ENCODE measurements at regions not wholly inside any gene's neighbourhood (a gene's known extent, or its start where the extent isn't known, plus 50 kb on each side); places are given as distances from the start of the nearest gene placed in this dataset.

- no peak for TF ChIP-seq CTCF (IDR thresholded peaks at IDR 0.05)
- TF ChIP-seq POLR2A (IDR thresholded peaks at IDR 0.05), result no peak
These were observed 831.7 kb downstream of the RNF144A start for GRCh38 chr2:7748717-7749415.
